HepG2 (cell line): ENCODE measurements at regions not wholly inside any gene's neighbourhood (a gene's known extent, or its start where the extent isn't known, plus 50 kb on each side); places are given as distances from the start of the nearest gene placed in this dataset.

Experiments used
- ATAC-seq: fragments of 200-7000 bp; cut with Tn5 transposase; 3 replicates; pipeline ENCODE4 v1.9.1; 2020; ENCODE audit warnings: mild to moderate bottlenecking, moderate library complexity
- BruUV-seq: library from RNA; stranded (reverse); fragments of 400-500 nt; replicated peaks from 2 replicates; lab custom pipeline; 2021; lab: Mats Ljungman, UMichigan
- CTCF ChIA-PET: fragments of 300-600 bp; formaldehyde crosslinking; extraction: SDS; loops from one replicate; lab custom pipeline; 2021; ENCODE audit warnings: low total read pairs, inconsistent platforms, low intra/inter-chr PET ratio; lab: Yijun Ruan, JAX
- POLR2A ChIA-PET: fragments of 350-600 bp; sonication (Branson Sonifier 250); formaldehyde crosslinking; loops from one replicate; lab custom pipeline; 2020; ENCODE audit warnings: antibody characterized with exemption, inconsistent platforms; lab: Yijun Ruan, JAX
- DNase-seq: peaks from one replicate; pipeline ENCODE4 v3.0.0-alpha.2; 2015; ENCODE audit warnings: low spot score
- FAIRE-seq: peaks from 3 replicates; lab custom pipeline; 2011; peaks lifted over from hg19 to GRCh38; lab: Jason Lieb, UNC
- H2AFZ ChIP-seq: one replicate; pipeline ENCODE4 v1.6.1; 2011; ENCODE audit warnings: low read length, inconsistent platforms
- H3K27ac ChIP-seq: fragments of 300-600 bp; 3 replicates; pipeline ENCODE4 v1.8.0; 2011; ENCODE audit warnings: mixed run types, mild to moderate bottlenecking, mixed read lengths, low read length, inconsistent platforms; ENCODE audit not compliant: insufficient read depth; ENCODE audit errors: extremely low read length
- H3K27me3 ChIP-seq, 2 experiments: fragments of 200-600 bp in 1 of 2; 2 replicates in 1 of 2; 3 replicates in 1 of 2; pipeline versions ENCODE4 v1.6.0 to v1.8.0; 2011; ENCODE audit warnings: low read length in 2 of 2, mild to moderate bottlenecking in 2 of 2, moderate library complexity in 2 of 2, inconsistent platforms in 1 of 2; ENCODE audit not compliant: insufficient read depth in 2 of 2, control insufficient read depth in 1 of 2
- H3K36me3 ChIP-seq, 2 experiments: fragments of 200-600 bp in 1 of 2; replicated peaks in 1 of 2; 2 replicates in 1 of 2; 3 replicates in 1 of 2; pipeline versions ENCODE4 v1.5.1 to v1.8.0; 2011; ENCODE audit warnings: low read length in 2 of 2, inconsistent platforms in 1 of 2; ENCODE audit not compliant: insufficient read depth in 2 of 2, control insufficient read depth in 1 of 2
- H3K4me1 ChIP-seq: 2 replicates; pipeline ENCODE4 v1.5.1; 2012; ENCODE audit warnings: low read length, inconsistent platforms; ENCODE audit not compliant: insufficient read depth
- H3K4me2 ChIP-seq: 2 replicates; pipeline ENCODE4 v1.6.0; 2011; ENCODE audit warnings: low read depth, low read length, inconsistent platforms
- H3K4me3 ChIP-seq, 3 experiments: fragments of 200-600 bp in 1 of 3; sonication (generic), shearing (Covaris generic) in 1 of 3; replicated peaks in 1 of 3; 2 replicates each; pipeline ENCODE4 v1.5.1; 2011 to 2016; ENCODE audit warnings: low read length in 3 of 3, inconsistent platforms in 2 of 3, low read depth in 2 of 3, mild to moderate bottlenecking in 2 of 3, control low read depth in 1 of 3, mixed read lengths in 1 of 3; ENCODE audit not compliant: insufficient read depth in 1 of 3
- H3K79me2 ChIP-seq: one replicate; pipeline ENCODE4 v1.6.1; 2011; ENCODE audit warnings: low read length, inconsistent platforms; ENCODE audit not compliant: insufficient read depth
- H3K9ac ChIP-seq: 2 replicates; pipeline ENCODE4 v1.6.0; 2011; ENCODE audit warnings: mild to moderate bottlenecking, low read depth, low read length, inconsistent platforms; ENCODE audit not compliant: insufficient read depth
- H3K9me3 ChIP-seq: 2 replicates; pipeline ENCODE4 v1.5.1; 2012; ENCODE audit warnings: mild to moderate bottlenecking, low read length
- H4K20me1 ChIP-seq: 2 replicates; pipeline ENCODE4 v1.6.0; 2011; ENCODE audit warnings: inconsistent platforms, mild to moderate bottlenecking, low read length, moderate library complexity; ENCODE audit not compliant: insufficient read depth
- ATM ChIP-seq: fragments of 450-650 bp; IDR thresholded peaks from 2 replicates; pipeline ENCODE4 v1.7.1; 2017; ENCODE audit warnings: mild to moderate bottlenecking, borderline replicate concordance
- GPN1 ChIP-seq: sonication (generic); formaldehyde crosslinking; IDR thresholded peaks from 2 replicates; pipeline ENCODE4 v1.5.1; 2020; ENCODE audit warnings: missing genetic modification reagents, borderline replicate concordance
- HNRNPL ChIP-seq: fragments of 200-400 bp; formaldehyde crosslinking; IDR thresholded peaks from 2 replicates; pipeline ENCODE4 v1.6.1; 2017; ENCODE audit warnings: mild to moderate bottlenecking, low read depth, low read length
- LCORL ChIP-seq, 2 experiments: fragments of 450-650 bp in 1 of 2; sonication (generic) in 1 of 2; formaldehyde crosslinking in 1 of 2; IDR thresholded peaks; 2 replicates each; pipeline versions ENCODE4 v1.5.0 to v1.6.1; 2017 to 2020; ENCODE audit warnings: antibody characterized with exemption in 1 of 2, missing genetic modification reagents in 1 of 2
- NR3C1 ChIP-seq: sonication (generic); formaldehyde crosslinking; IDR thresholded peaks from 2 replicates; pipeline ENCODE4 v1.4.0; 2020; ENCODE audit warnings: missing genetic modification reagents
- PHF5A ChIP-seq: IDR thresholded peaks from one replicate; pipeline ENCODE4 v1.6.1; 2018; ENCODE audit warnings: low read depth, missing genetic modification reagents; ENCODE audit not compliant: unreplicated experiment
- RFX3 ChIP-seq: IDR thresholded peaks from 2 replicates; pipeline ENCODE4 v1.6.1; 2016; ENCODE audit warnings: missing biosample characterization, missing genetic modification reagents
- XBP1 ChIP-seq: sonication (generic); formaldehyde crosslinking; IDR thresholded peaks from 2 replicates; pipeline ENCODE4 v1.5.0; 2020; ENCODE audit warnings: missing genetic modification reagents
- ZNF136 ChIP-seq: sonication (generic); formaldehyde crosslinking; IDR thresholded peaks from 2 replicates; pipeline ENCODE4 v1.8.1; 2022; ENCODE audit warnings: low read depth, mild to moderate bottlenecking, moderate library complexity, missing genetic modification reagents
- ZNF446 ChIP-seq: sonication (generic); formaldehyde crosslinking; IDR thresholded peaks from 2 replicates; pipeline ENCODE4 v1.5.0; 2020; ENCODE audit warnings: mild to moderate bottlenecking, missing genetic modification reagents
- ZNF720 ChIP-seq: sonication (generic); formaldehyde crosslinking; IDR thresholded peaks from 2 replicates; pipeline ENCODE4 v1.4.0; 2020; ENCODE audit warnings: missing genetic modification reagents
- ZNF850 ChIP-seq: sonication (generic); formaldehyde crosslinking; conservative IDR thresholded peaks from 2 replicates; pipeline ENCODE4 v1.9.0; 2021; ENCODE audit warnings: mild to moderate bottlenecking, missing genetic modification reagents
- WGBS: methylation state at CpG from one replicate; pipeline ENCODE4 v1.1.6; 2017; ENCODE audit warnings: low lambda C conversion rate; 5-methylcytosine and 5-hydroxymethylcytosine counted together
- in situ Hi-C: cut with HindIII; loops from 2 replicates; pipeline ENCODE4 v1.10.0; 2017; ENCODE audit warnings: low pct_unique_long_range_greater_than_20kb; ENCODE audit not compliant: extremely low pct_ligation_motif_present
- intact Hi-C: fragments of 100-400 bp; cut with micrococcal nuclease; formaldehyde crosslinking; loops from one replicate; pipeline ENCODE4 v1.10.0; 2022; ENCODE audit not compliant: unreplicated experiment
- TF ChIP-seq, protein P1 (sequence below): sonication (generic); formaldehyde crosslinking; IDR thresholded peaks from 2 replicates; pipeline ENCODE4 v1.4.0; 2020; ENCODE audit warnings: missing genetic modification reagents
- TF ChIP-seq, protein P2 (sequence below): sonication (generic); formaldehyde crosslinking; IDR thresholded peaks from 2 replicates; pipeline ENCODE4 v1.5.0; 2020; ENCODE audit warnings: missing genetic modification reagents, mild to moderate bottlenecking, borderline replicate concordance

DNA sequence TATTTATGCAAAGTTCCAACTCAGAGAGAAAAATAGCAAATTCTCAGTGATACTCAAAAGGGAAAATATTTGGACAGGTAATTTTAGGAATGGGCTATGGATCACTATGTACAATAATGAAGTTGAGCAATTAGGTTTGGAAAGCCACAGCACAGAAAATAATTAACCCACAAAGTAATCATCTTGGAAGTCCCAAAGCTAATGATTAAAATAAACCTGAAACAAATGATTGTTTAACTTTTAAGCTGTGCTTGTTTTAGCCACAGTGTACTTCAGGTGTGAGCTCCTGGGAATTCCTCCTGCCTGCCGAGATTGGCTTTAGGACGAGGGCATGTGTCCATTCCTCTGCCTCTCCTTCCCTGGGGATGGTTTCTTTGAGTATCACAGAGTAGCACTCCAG is 403.9 kb downstream of the ZSWIM6 start (continued):
- TF ChIP-seq, protein P1, sequence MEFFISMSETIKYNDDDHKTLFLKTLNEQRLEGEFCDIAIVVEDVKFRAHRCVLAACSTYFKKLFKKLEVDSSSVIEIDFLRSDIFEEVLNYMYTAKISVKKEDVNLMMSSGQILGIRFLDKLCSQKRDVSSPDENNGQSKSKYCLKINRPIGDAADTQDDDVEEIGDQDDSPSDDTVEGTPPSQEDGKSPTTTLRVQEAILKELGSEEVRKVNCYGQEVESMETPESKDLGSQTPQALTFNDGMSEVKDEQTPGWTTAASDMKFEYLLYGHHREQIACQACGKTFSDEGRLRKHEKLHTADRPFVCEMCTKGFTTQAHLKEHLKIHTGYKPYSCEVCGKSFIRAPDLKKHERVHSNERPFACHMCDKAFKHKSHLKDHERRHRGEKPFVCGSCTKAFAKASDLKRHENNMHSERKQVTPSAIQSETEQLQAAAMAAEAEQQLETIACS (CRISPR knock-in tag): no peak

DNA sequence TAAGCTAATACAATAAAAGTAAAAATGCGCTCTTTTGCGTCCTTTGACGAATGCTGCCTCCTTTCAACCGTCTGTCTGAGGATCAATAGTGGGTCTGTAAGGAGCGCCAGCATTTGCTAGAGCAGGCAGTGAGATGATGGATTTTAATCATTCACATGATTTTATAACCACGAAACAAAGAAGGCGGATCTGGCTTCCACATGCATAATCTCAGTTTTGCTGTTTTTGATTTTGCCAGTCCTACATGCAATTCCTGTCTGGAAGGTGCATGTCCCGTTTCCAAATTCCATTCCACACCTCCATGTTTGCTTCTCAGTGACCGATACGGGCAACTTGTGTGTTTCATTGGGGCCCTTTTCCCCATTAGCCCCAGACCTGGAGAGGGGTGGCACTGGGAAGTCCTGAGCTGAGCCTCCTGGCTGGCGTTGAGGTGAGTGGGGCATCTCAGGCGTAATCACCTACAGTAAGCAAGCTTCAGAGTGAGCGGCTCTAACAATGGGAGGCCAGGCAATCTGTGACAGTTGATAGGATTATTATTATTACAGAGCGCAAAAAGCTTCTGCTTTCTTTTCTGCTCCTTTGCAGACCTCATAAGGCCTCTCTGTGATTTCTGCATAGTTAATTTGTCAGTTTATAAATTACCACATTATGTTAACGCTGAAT is 405.4 kb downstream of the ZSWIM6 start:
- H3K4me2 ChIP-seq: no peak overlapping the region
- H3K79me2 ChIP-seq: no peaks in the 10 kb centered on the region
- no peak overlapping the region for H3K4me3 ChIP-seq
- no peak overlapping the region for H3K9ac ChIP-seq
- WGBS: 68% methylated on average over 14 of the region's 15 CpGs
- no TSS peak for BruUV-seq
- no peaks in the 10 kb centered on the region for H3K27me3 ChIP-seq
- in situ Hi-C loops: no loop called here
- H3K4me1 ChIP-seq: no peaks in the 10 kb centered on the region
- no peak for DNase-seq
- intact Hi-C loops: no loop called here
- H3K36me3 ChIP-seq: no peaks in the 10 kb centered on the region
- TF ChIP-seq, protein P2, sequence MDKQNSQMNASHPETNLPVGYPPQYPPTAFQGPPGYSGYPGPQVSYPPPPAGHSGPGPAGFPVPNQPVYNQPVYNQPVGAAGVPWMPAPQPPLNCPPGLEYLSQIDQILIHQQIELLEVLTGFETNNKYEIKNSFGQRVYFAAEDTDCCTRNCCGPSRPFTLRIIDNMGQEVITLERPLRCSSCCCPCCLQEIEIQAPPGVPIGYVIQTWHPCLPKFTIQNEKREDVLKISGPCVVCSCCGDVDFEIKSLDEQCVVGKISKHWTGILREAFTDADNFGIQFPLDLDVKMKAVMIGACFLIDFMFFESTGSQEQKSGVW (CRISPR knock-in tag): no peak
- TF ChIP-seq PHF5A (CRISPR knock-in tag): no peak
- no peak for TF ChIP-seq ZNF446 (CRISPR knock-in tag)
- TF ChIP-seq ZNF850: no peak
- no peak for TF ChIP-seq NR3C1 (CRISPR knock-in tag)
- no peak for TF ChIP-seq ZNF136 (CRISPR knock-in tag)
- no peak for TF ChIP-seq GPN1
- TF ChIP-seq XBP1 (CRISPR knock-in tag): no peak
- no peak for TF ChIP-seq ZNF720 (CRISPR knock-in tag)
- TF ChIP-seq ATM: no peak
- TF ChIP-seq RFX3 (CRISPR knock-in tag): no peak
- no peak for TF ChIP-seq HNRNPL
- no peak for TF ChIP-seq LCORL (IDR thresholded peaks at IDR 0.05)
- TF ChIP-seq LCORL (CRISPR knock-in tag; IDR thresholded peaks at IDR 0.05): no peak
- no peaks in the 10 kb centered on the region for H3K9me3 ChIP-seq
- FAIRE-seq: no peak
- H2AFZ ChIP-seq: no peak overlapping the region
- CTCF ChIA-PET: no interaction called here
- POLR2A ChIA-PET: no interaction called here
- no peaks in the 10 kb centered on the region for H4K20me1 ChIP-seq
- no peak overlapping the region for H3K27ac ChIP-seq
- ATAC-seq: no peak
